NB4 (cell line): ENCODE measurements at regions not wholly inside any gene's neighbourhood (a gene's known extent, or its start where the extent isn't known, plus 50 kb on each side); places are given as distances from the start of the nearest gene placed in this dataset.

ENCODE experiments used
- DNase-seq: peaks from one replicate; pipeline ENCODE4 v3.0.0; 2010; ENCODE audit warnings: low read depth
- H3K4me3 ChIP-seq: one replicate; pipeline ENCODE4 v1.5.1; 2011; ENCODE audit warnings: mild to moderate bottlenecking, low read depth, low read length, moderate library complexity
- MYC ChIP-seq: IDR thresholded peaks from 2 replicates; pipeline ENCODE4 v1.6.1; 2011; ENCODE audit warnings: low read depth, low read length
- POLR2A ChIP-seq: IDR thresholded peaks from 2 replicates; pipeline ENCODE4 v1.6.1; 2011; ENCODE audit warnings: mild to moderate bottlenecking; ENCODE audit not compliant: insufficient read length; ENCODE audit errors: extremely low read depth
- TF ChIP-seq, protein P1 (sequence below): IDR thresholded peaks from one replicate; pipeline ENCODE4 v1.5.1; 2012; ENCODE audit warnings: low read depth, low read length
- TF ChIP-seq, protein P2 (sequence below): IDR thresholded peaks from 2 replicates; pipeline ENCODE4 v1.6.1; 2011; ENCODE audit warnings: low read depth, low read length

- no peak for DNase-seq
- no peak for TF ChIP-seq MYC
- TF ChIP-seq, protein P1, sequence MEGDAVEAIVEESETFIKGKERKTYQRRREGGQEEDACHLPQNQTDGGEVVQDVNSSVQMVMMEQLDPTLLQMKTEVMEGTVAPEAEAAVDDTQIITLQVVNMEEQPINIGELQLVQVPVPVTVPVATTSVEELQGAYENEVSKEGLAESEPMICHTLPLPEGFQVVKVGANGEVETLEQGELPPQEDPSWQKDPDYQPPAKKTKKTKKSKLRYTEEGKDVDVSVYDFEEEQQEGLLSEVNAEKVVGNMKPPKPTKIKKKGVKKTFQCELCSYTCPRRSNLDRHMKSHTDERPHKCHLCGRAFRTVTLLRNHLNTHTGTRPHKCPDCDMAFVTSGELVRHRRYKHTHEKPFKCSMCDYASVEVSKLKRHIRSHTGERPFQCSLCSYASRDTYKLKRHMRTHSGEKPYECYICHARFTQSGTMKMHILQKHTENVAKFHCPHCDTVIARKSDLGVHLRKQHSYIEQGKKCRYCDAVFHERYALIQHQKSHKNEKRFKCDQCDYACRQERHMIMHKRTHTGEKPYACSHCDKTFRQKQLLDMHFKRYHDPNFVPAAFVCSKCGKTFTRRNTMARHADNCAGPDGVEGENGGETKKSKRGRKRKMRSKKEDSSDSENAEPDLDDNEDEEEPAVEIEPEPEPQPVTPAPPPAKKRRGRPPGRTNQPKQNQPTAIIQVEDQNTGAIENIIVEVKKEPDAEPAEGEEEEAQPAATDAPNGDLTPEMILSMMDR = no peak
- no peak overlapping the region for H3K4me3 ChIP-seq
Observed at GRCh38 chr3:124234852-124235252, 242.9 kb upstream of the ROPN1 start.

GRCh38 chr3:124235446-124235845 is 243.5 kb upstream of the ROPN1 start:
- TF ChIP-seq MYC (no peak), POLR2A (no peak)
- TF ChIP-seq, protein P1 = no peak
- TF ChIP-seq, protein P2, sequence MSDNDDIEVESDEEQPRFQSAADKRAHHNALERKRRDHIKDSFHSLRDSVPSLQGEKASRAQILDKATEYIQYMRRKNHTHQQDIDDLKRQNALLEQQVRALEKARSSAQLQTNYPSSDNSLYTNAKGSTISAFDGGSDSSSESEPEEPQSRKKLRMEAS = no peak
- no peak overlapping the region for H3K4me3 ChIP-seq
- DNase-seq = no peak

DNA sequence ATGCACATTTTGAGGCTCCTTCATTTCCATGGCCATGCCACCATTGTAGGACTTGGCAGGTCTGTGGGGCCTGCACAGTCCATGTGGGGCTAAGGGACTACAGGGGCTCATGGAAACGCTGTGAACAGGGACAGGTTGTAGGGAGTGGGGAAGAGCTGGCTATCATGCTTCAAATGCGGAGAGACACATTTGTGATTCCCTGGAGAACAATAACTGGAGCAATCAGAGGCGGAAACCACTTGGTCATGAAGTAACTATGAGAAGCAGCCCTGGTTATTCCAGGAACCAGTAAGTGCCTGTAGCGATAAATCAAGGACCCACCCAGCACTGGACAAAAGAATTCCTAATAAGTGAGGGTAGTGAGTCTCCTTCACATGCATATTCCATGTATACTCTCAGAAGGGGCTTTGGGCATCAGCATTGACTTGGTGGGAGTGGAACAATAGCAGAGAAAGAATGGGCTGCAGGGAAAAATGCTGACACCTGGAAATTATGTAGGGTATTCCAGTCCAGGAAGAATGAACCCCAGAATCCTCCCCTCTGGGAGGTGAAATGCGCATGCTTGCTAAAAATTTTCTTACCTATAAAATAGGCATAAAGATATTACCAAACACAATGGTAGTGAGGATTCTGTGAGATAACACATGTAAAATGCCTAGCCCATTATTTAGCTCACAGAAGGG is 251.4 kb upstream of the ROPN1 start:
- no peak overlapping the region for H3K4me3 ChIP-seq
- TF ChIP-seq, protein P1 = no peak
- no peak for TF ChIP-seq MYC
- TF ChIP-seq, protein P2 = no peak
- DNase-seq = no peak

DNA sequence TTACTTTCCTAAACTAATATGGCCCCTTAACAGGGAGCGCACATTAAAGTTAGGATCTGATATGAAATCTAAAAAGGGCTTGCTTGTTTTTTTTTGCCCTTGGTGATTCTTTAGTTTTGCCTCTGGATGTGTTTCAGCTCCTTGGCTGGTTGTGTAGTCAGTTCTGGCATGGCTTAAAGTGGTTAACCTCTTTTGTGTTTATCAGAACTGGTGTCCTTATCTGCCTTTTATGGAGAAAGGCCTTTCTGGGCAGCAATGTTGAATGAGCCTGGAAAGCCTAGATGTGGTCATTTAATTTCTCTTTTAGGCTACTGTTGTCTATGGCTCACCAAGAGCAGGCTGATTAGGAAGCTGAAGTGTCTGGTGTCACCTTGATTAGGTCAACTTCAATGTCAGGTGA is 254.5 kb upstream of the ROPN1 start:
- no peak overlapping the region for H3K4me3 ChIP-seq
- DNase-seq = no peak
- TF ChIP-seq, protein P2 = no peak
- no peak for TF ChIP-seq POLR2A
- no peak for TF ChIP-seq MYC
- TF ChIP-seq, protein P1 = no peak

DNA sequence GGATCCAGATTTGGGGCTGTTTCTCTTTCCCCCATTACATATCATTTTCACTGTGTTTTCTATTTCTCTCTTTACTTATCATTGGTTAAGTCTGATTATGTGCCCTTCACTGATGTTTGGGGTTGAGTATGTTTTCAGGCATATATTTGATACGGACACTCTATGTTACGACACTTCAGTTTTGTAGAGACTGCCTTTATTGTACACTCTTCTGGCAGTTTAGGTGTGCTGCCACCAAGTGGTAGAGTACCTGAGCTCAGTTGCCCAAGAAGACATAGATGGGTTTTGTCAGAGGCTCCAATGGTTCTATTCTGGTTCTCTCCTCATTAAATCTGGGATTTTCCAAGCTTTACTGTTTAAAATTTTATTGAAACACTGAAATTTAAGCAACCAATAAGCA is 255.0 kb upstream of the ROPN1 start:
- DNase-seq = peak; percentile 25
- TF ChIP-seq, protein P2 = no peak
- no peak for TF ChIP-seq MYC
- TF ChIP-seq, protein P1 = peak; percentile 43
- H3K4me3 ChIP-seq = no peak overlapping the region
